A549 (cell line): ENCODE measurements at regions not wholly inside any gene's neighbourhood (a gene's known extent, or its start where the extent isn't known, plus 50 kb on each side); places are given as distances from the start of the nearest gene placed in this dataset.

Experiments
- TF ChIP-seq, protein P1 (sequence below): fragments of >200 bp; sonication (Bioruptor Twin); formaldehyde crosslinking; IDR thresholded peaks from 3 replicates; pipeline ENCODE4 v1.5.1; 2016
- TF ChIP-seq, protein P2 (sequence below): fragments of >200 bp; sonication (Bioruptor Twin); formaldehyde crosslinking; IDR thresholded peaks from 3 replicates; pipeline ENCODE4 v1.6.1; 2016

DNA sequence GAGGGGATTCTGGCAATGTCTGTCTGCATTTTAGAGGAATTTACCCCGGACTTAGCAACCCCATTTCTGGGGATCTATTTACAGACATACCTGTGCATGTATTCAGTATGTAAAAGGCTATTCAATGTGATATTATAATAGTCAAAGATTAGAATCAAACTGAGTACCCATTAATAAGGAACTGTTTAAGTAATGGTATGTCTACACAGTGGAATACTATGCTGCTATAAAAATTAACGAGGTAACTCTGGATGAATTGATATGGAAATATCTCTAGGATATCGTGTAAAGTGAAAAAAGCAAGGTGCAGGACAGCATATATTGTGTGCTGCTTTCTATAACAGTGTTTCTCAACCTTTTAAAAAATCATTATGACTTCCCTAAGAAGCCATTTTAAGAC, 186.9 kb downstream of the SEMA6A start:
- TF ChIP-seq, protein P1, sequence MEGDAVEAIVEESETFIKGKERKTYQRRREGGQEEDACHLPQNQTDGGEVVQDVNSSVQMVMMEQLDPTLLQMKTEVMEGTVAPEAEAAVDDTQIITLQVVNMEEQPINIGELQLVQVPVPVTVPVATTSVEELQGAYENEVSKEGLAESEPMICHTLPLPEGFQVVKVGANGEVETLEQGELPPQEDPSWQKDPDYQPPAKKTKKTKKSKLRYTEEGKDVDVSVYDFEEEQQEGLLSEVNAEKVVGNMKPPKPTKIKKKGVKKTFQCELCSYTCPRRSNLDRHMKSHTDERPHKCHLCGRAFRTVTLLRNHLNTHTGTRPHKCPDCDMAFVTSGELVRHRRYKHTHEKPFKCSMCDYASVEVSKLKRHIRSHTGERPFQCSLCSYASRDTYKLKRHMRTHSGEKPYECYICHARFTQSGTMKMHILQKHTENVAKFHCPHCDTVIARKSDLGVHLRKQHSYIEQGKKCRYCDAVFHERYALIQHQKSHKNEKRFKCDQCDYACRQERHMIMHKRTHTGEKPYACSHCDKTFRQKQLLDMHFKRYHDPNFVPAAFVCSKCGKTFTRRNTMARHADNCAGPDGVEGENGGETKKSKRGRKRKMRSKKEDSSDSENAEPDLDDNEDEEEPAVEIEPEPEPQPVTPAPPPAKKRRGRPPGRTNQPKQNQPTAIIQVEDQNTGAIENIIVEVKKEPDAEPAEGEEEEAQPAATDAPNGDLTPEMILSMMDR = no peak
- TF ChIP-seq, protein P2, sequence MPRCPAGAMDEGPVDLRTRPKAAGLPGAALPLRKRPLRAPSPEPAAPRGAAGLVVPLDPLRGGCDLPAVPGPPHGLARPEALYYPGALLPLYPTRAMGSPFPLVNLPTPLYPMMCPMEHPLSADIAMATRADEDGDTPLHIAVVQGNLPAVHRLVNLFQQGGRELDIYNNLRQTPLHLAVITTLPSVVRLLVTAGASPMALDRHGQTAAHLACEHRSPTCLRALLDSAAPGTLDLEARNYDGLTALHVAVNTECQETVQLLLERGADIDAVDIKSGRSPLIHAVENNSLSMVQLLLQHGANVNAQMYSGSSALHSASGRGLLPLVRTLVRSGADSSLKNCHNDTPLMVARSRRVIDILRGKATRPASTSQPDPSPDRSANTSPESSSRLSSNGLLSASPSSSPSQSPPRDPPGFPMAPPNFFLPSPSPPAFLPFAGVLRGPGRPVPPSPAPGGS = no peak
